Trophoblast cell (in vitro differentiated cells and primary cell): ENCODE measurements at regions not wholly inside any gene's neighbourhood (a gene's known extent, or its start where the extent isn't known, plus 50 kb on each side); places are given as distances from the start of the nearest gene placed in this dataset.

Source experiments
- DNase-seq, 2 donors: peaks; one replicate each; pipeline ENCODE4 v3.0.0-alpha.2; 2016
- H2AFZ ChIP-seq: 2 replicates; pipeline ENCODE4 v1.6.1; 2013; ENCODE audit warnings: low read length, moderate library complexity, mild to moderate bottlenecking; ENCODE audit not compliant: insufficient read depth, poor library complexity
- H2AK5ac ChIP-seq: 2 replicates; pipeline ENCODE4 v1.6.1; 2013; ENCODE audit warnings: mild to moderate bottlenecking, low read length
- H2BK120ac ChIP-seq: 2 replicates; pipeline ENCODE4 v1.6.1; 2013; ENCODE audit warnings: low read length, mild to moderate bottlenecking, moderate library complexity; ENCODE audit not compliant: insufficient read depth, poor library complexity
- H2BK12ac ChIP-seq: 2 replicates; pipeline ENCODE4 v1.6.1; 2013; ENCODE audit warnings: mild to moderate bottlenecking, low read length, moderate library complexity
- H2BK5ac ChIP-seq: 2 replicates; pipeline ENCODE4 v1.6.1; 2013; ENCODE audit warnings: low read length, low read depth, moderate library complexity, mild to moderate bottlenecking; ENCODE audit not compliant: poor library complexity
- H3K14ac ChIP-seq: 2 replicates; pipeline ENCODE4 v1.6.1; 2013; ENCODE audit warnings: mild to moderate bottlenecking, low read length
- H3K18ac ChIP-seq: 2 replicates; pipeline ENCODE4 v1.6.1; 2013; ENCODE audit warnings: mild to moderate bottlenecking, low read length
- H3K23ac ChIP-seq: 2 replicates; pipeline ENCODE4 v1.6.1; 2013; ENCODE audit warnings: low read length
- H3K27ac ChIP-seq: 2 replicates; pipeline ENCODE4 v1.5.1; 2013; ENCODE audit warnings: low read depth, mild to moderate bottlenecking, inconsistent platforms, low read length, moderate library complexity
- H3K27me3 ChIP-seq: 2 replicates; pipeline ENCODE4 v1.6.1; 2013; ENCODE audit warnings: inconsistent platforms, mild to moderate bottlenecking, low read length, moderate library complexity; ENCODE audit not compliant: insufficient read depth
- H3K36me3 ChIP-seq, 2 experiments: 1 replicate in 1 of 2; 2 replicates in 1 of 2; pipeline ENCODE4 v1.6.1; 2013; ENCODE audit warnings: low read length in 2 of 2, mild to moderate bottlenecking in 2 of 2, moderate library complexity in 1 of 2; ENCODE audit not compliant: insufficient read depth in 2 of 2, control insufficient read depth in 1 of 2
- H3K4ac ChIP-seq: 2 replicates; pipeline ENCODE4 v1.6.1; 2013; ENCODE audit warnings: low read depth, mild to moderate bottlenecking, low read length, moderate library complexity
- H3K4me1 ChIP-seq, 2 experiments: 1 replicate in 1 of 2; 2 replicates in 1 of 2; pipeline ENCODE4 v1.6.1; 2013; ENCODE audit warnings: low read length in 2 of 2, mild to moderate bottlenecking in 2 of 2, moderate library complexity in 1 of 2; ENCODE audit not compliant: insufficient read depth in 2 of 2, control insufficient read depth in 1 of 2
- H3K4me2 ChIP-seq: 2 replicates; pipeline ENCODE4 v1.6.1; 2013; ENCODE audit warnings: inconsistent platforms, mild to moderate bottlenecking, low read length, moderate library complexity
- H3K4me3 ChIP-seq: 2 replicates; pipeline ENCODE4 v1.5.1; 2013; ENCODE audit warnings: mild to moderate bottlenecking, low read depth, low read length, inconsistent platforms
- H3K79me1 ChIP-seq: one replicate; pipeline ENCODE4 v1.6.1; 2013; ENCODE audit warnings: low read length
- H3K79me2 ChIP-seq: 2 replicates; pipeline ENCODE4 v1.6.1; 2013; ENCODE audit warnings: low read length, mild to moderate bottlenecking; ENCODE audit not compliant: control insufficient read depth, insufficient read depth, poor library complexity
- H3K9ac ChIP-seq: 2 replicates; pipeline ENCODE4 v1.6.1; 2013; ENCODE audit warnings: mild to moderate bottlenecking, low read length
- H3K9me3 ChIP-seq: 2 replicates; pipeline ENCODE4 v1.6.1; 2013; ENCODE audit warnings: low read depth, mild to moderate bottlenecking, control low read depth, inconsistent platforms, low read length; ENCODE audit not compliant: insufficient read depth
- H4K12ac ChIP-seq: 2 replicates; pipeline ENCODE4 v1.6.1; 2013; ENCODE audit warnings: low read depth, mild to moderate bottlenecking, low read length, moderate library complexity
- H4K8ac ChIP-seq: 2 replicates; pipeline ENCODE4 v1.6.1; 2013; ENCODE audit warnings: low read depth, mild to moderate bottlenecking, low read length, moderate library complexity
- H4K91ac ChIP-seq: one replicate; pipeline ENCODE4 v1.6.1; 2013; ENCODE audit warnings: low read depth, mild to moderate bottlenecking, low read length, moderate library complexity
- WGBS: extraction: QIAGEN DNeasy Blood & Tissue Kit; methylation state at CpG from one replicate; pipeline ENCODE4 v1.1.7; 2013; ENCODE audit warnings: missing lambda C conversion rate; ENCODE audit not compliant: insufficient read length, insufficient coverage; ENCODE audit errors: extremely low coverage; 5-methylcytosine and 5-hydroxymethylcytosine counted together

- Histone ChIP-seq H3K27ac (no peak overlapping the region), H3K79me2 (no peaks in the 10 kb centered on the region), H3K4me1 (peaks cover 0 to 12% of the 10 kb centered on the region in 2 experiments), H4K12ac (no peak overlapping the region), H3K18ac (no peak overlapping the region), H3K4me2 (no peak overlapping the region), H3K4me3 (no peak overlapping the region), H3K9ac (no peak overlapping the region), H2BK12ac (peak overlapping the region; percentile 40), H3K36me3 (no peaks in the 10 kb centered on the region), H4K8ac (no peak overlapping the region), H2AK5ac (no peak overlapping the region), H3K27me3 (no peaks in the 10 kb centered on the region), H2BK5ac (peak overlapping the region; percentile 18), H3K79me1 (peaks cover 14% of the 10 kb centered on the region), H2BK120ac (peak overlapping the region; percentile 8), H3K9me3 (no peaks in the 10 kb centered on the region), H4K91ac (no peak overlapping the region), H2AFZ (no peak overlapping the region), H3K4ac (no peak overlapping the region), H3K23ac (no peak overlapping the region), H3K14ac (no peak overlapping the region)
- DNase-seq, result no peak
- no CpG with 5 or more reads among the region's 3 CpGs for WGBS
These were observed 546.3 kb upstream of the CDH11 start for GRCh38 chr16:65668064-65668595.

- no CpG with 5 or more reads among the region's 7 CpGs for WGBS
- Histone ChIP-seq H4K91ac (peak overlapping the region; percentile 16), H3K4ac (no peak overlapping the region), H3K23ac (no peak overlapping the region), H3K18ac (peak overlapping the region; percentile 3), H2AFZ (no peak overlapping the region), H3K4me2 (no peak overlapping the region), H3K9ac (no peak overlapping the region), H3K27me3 (no peaks in the 10 kb centered on the region), H3K79me1 (peaks cover 16% of the 10 kb centered on the region), H3K36me3 (no peaks in the 10 kb centered on the region), H2BK5ac (peak overlapping the region; percentile 47), H3K9me3 (no peaks in the 10 kb centered on the region), H2BK120ac (peak overlapping the region; percentile 26), H3K27ac (no peak overlapping the region), H2AK5ac (peak overlapping the region; percentile 67), H4K12ac (no peak overlapping the region), H3K4me3 (no peak overlapping the region), H2BK12ac (peak overlapping the region; percentile 27), H3K14ac (peak overlapping the region; percentile 16), H3K4me1 (peaks cover 0 to 12% of the 10 kb centered on the region in 2 experiments), H4K8ac (no peak overlapping the region), H3K79me2 (no peaks in the 10 kb centered on the region)
- no peak for DNase-seq
These were observed 545.2 kb upstream of the CDH11 start for GRCh38 chr16:65667011-65667578.

- DNase-seq, result no peak
- Histone ChIP-seq H3K18ac (peak overlapping the region; percentile 56), H3K4me2 (no peak overlapping the region), H3K36me3 (no peaks in the 10 kb centered on the region), H4K12ac (no peak overlapping the region), H3K23ac (no peak overlapping the region), H3K27me3 (no peaks in the 10 kb centered on the region), H4K91ac (peak overlapping the region; percentile 86), H2BK12ac (peak overlapping the region; percentile 88), H2AFZ (no peak overlapping the region), H3K9ac (no peak overlapping the region), H2BK5ac (peak overlapping the region; percentile 50), H3K79me2 (no peaks in the 10 kb centered on the region), H3K4me3 (no peak overlapping the region), H3K79me1 (peaks cover 21% of the 10 kb centered on the region), H2AK5ac (peak overlapping the region; percentile 31), H3K4me1 (peaks cover 1 to 13% of the 10 kb centered on the region in 2 experiments), H3K9me3 (no peaks in the 10 kb centered on the region), H3K4ac (peak overlapping the region; percentile 17), H4K8ac (peak overlapping the region; percentile 64), H3K14ac (peak overlapping the region; percentile 14), H2BK120ac (peak overlapping the region; percentile 77), H3K27ac (no peak overlapping the region)
- WGBS, result no CpG with 5 or more reads among the region's 11 CpGs
These were observed 544.5 kb upstream of the CDH11 start for GRCh38 chr16:65666132-65666941.

- H2AFZ ChIP-seq, result no peak overlapping the region
- H3K36me3 ChIP-seq, result no peaks in the 10 kb centered on the region
- peaks cover 3 to 19% of the 10 kb centered on the region in 2 experiments for H3K4me1 ChIP-seq
- peak overlapping the region; percentile 29 for H4K8ac ChIP-seq
- no peak overlapping the region for H3K18ac ChIP-seq
- H3K4me2 ChIP-seq, result no peak overlapping the region
- H3K79me1 ChIP-seq, result peaks cover 26% of the 10 kb centered on the region
- H3K4me3 ChIP-seq, result no peak overlapping the region
- H3K4ac ChIP-seq, result no peak overlapping the region
- H2BK12ac ChIP-seq, result peak overlapping the region; percentile 79
- H3K9me3 ChIP-seq, result no peaks in the 10 kb centered on the region
- H3K23ac ChIP-seq, result no peak overlapping the region
- DNase-seq, result no peak
- H3K27ac ChIP-seq, result no peak overlapping the region
- H2BK5ac ChIP-seq, result no peak overlapping the region
- H2AK5ac ChIP-seq, result no peak overlapping the region
- H3K79me2 ChIP-seq, result no peaks in the 10 kb centered on the region
- no peak overlapping the region for H3K14ac ChIP-seq
- H3K27me3 ChIP-seq, result no peaks in the 10 kb centered on the region
- H2BK120ac ChIP-seq, result peak overlapping the region; percentile 54
- H4K91ac ChIP-seq, result peak overlapping the region; percentile 86
- H3K9ac ChIP-seq, result no peak overlapping the region
- no peak overlapping the region for H4K12ac ChIP-seq
- no CpG with 5 or more reads among the region's 3 CpGs for WGBS
These were observed 543.7 kb upstream of the CDH11 start for GRCh38 chr16:65665586-65665985.
